Urothelium cell line (cell line): ENCODE measurements at regions not wholly inside any gene's neighbourhood (a gene's known extent, or its start where the extent isn't known, plus 50 kb on each side); places are given as distances from the start of the nearest gene placed in this dataset.

Source experiments
- DNase-seq: peaks from one replicate; pipeline ENCODE4 v3.0.0; 2011; ENCODE audit warnings: low spot score, mixed read lengths
- FAIRE-seq: peaks from 2 replicates; lab custom pipeline; 2011; peaks lifted over from hg19 to GRCh38; lab: Jason Lieb, UNC

GRCh38 chr13:81539643-81540150, 1198.8 kb upstream of the SPRY2 start:
- FAIRE-seq (no peak), DNase-seq (no peak)

GRCh38 chr13:81498969-81499368, 1158.0 kb upstream of the SPRY2 start:
- no peak for FAIRE-seq

GRCh38 chr13:81493144-81493543, 1152.2 kb upstream of the SPRY2 start:
- DNase-seq (no peak), FAIRE-seq (no peak)

More at GRCh38 chr13:81498969-81499368, 1158.0 kb upstream of the SPRY2 start:
- DNase-seq = no peak

- DNase-seq = no peak
- no peak for FAIRE-seq
Observed at GRCh38 chr13:81492449-81492848, 1151.5 kb upstream of the SPRY2 start.

- no peak for FAIRE-seq
- DNase-seq = no peak
Observed at GRCh38 chr13:81488021-81488420, 1147.1 kb upstream of the SPRY2 start.

- no peak for FAIRE-seq
- DNase-seq = peak; percentile 2
Observed at GRCh38 chr13:81487151-81487550, 1146.2 kb upstream of the SPRY2 start.

GRCh38 chr13:81480634-81481033, 1139.7 kb upstream of the SPRY2 start:
- DNase-seq (no peak), FAIRE-seq (no peak)

GRCh38 chr13:81473366-81473899, 1132.5 kb upstream of the SPRY2 start:
- FAIRE-seq (no peak), DNase-seq (no peak)

GRCh38 chr13:81458170-81458569, 1117.2 kb upstream of the SPRY2 start:
- no peak for FAIRE-seq
- DNase-seq = no peak

GRCh38 chr13:81446441-81446840, 1105.5 kb upstream of the SPRY2 start:
- no peak for FAIRE-seq
- DNase-seq = no peak

GRCh38 chr13:81442904-81443303, 1102.0 kb upstream of the SPRY2 start:
- FAIRE-seq = no peak

GRCh38 chr13:81425286-81425685, 1084.4 kb upstream of the SPRY2 start:
- DNase-seq = no peak

More at GRCh38 chr13:81442904-81443303, 1102.0 kb upstream of the SPRY2 start:
- no peak for DNase-seq

GRCh38 chr13:81409284-81409683, 1068.4 kb upstream of the SPRY2 start:
- DNase-seq (no peak), FAIRE-seq (no peak)

More at GRCh38 chr13:81425286-81425685, 1084.4 kb upstream of the SPRY2 start:
- no peak for FAIRE-seq

- no peak for FAIRE-seq
Observed at GRCh38 chr13:81408647-81409046, 1067.7 kb upstream of the SPRY2 start.

GRCh38 chr13:81406639-81407292, 1065.8 kb upstream of the SPRY2 start:
- DNase-seq (no peak), FAIRE-seq (no peak)

More at GRCh38 chr13:81408647-81409046, 1067.7 kb upstream of the SPRY2 start:
- no peak for DNase-seq

- FAIRE-seq (no peak), DNase-seq (no peak)
Observed at GRCh38 chr13:81406022-81406421, 1065.1 kb upstream of the SPRY2 start.

GRCh38 chr13:81396192-81396591, 1055.3 kb upstream of the SPRY2 start:
- DNase-seq (no peak), FAIRE-seq (no peak)

- no peak for FAIRE-seq
- no peak for DNase-seq
Observed at GRCh38 chr13:81395368-81395767, 1054.4 kb upstream of the SPRY2 start.

GRCh38 chr13:81394640-81395039, 1053.7 kb upstream of the SPRY2 start:
- DNase-seq = no peak
- no peak for FAIRE-seq

- FAIRE-seq = no peak
- DNase-seq = no peak
Observed at GRCh38 chr13:81393721-81394120, 1052.8 kb upstream of the SPRY2 start.

- no peak for FAIRE-seq
Observed at GRCh38 chr13:81393110-81393509, 1052.2 kb upstream of the SPRY2 start.

GRCh38 chr13:81388400-81388799, 1047.5 kb upstream of the SPRY2 start:
- no peak for FAIRE-seq
- no peak for DNase-seq

More at GRCh38 chr13:81393110-81393509, 1052.2 kb upstream of the SPRY2 start:
- no peak for DNase-seq
